Choroid plexus epithelial cell (primary cell): ENCODE measurements at regions not wholly inside any gene's neighbourhood (a gene's known extent, or its start where the extent isn't known, plus 50 kb on each side); places are given as distances from the start of the nearest gene placed in this dataset.

Experiments
- DNase-seq: peaks from one replicate; pipeline ENCODE4 v3.0.0-alpha.2; 2010; ENCODE audit warnings: low read depth
- H3K4me3 ChIP-seq: 2 replicates; pipeline ENCODE4 v1.5.1; 2011; ENCODE audit warnings: low read depth, mild to moderate bottlenecking, control low read depth, low read length, moderate library complexity
- CTCF ChIP-seq: conservative IDR thresholded peaks from 2 replicates; pipeline ENCODE4 v1.5.1; 2011; ENCODE audit warnings: low read depth, mild to moderate bottlenecking, control low read depth, inconsistent platforms, low read length, moderate library complexity

- DNase-seq = no peak
- H3K4me3 ChIP-seq = no peak overlapping the region
- TF ChIP-seq CTCF = no peak
Measured at GRCh38 chr18:55739488-55739887, 151.5 kb upstream of the TCF4 start.

- no peak for TF ChIP-seq CTCF
- no peak overlapping the region for H3K4me3 ChIP-seq
- no peak for DNase-seq
Measured at GRCh38 chr18:55738483-55739114, 150.6 kb upstream of the TCF4 start.

- no peak for DNase-seq
- no peak overlapping the region for H3K4me3 ChIP-seq
- TF ChIP-seq CTCF = no peak
Measured at GRCh38 chr18:55737781-55738468, 149.9 kb upstream of the TCF4 start.

DNA sequence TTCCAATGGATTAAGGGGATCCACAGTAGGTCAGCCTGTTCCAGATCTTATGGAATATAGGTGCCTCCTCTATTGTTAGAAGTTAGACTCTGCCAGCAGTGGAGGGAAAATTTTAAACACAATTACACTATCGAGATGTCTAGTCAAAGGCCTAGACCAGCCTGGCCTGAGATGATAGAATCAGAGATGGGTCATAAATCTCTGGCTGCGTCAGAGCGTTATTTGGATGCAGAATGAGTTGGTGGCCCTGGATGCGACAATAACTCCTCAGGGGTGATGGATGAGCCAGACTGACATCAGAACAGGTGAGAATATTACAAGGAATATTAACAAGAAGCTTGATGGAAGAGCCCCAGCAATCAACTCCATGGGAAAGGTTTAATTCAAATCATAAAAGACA is 149.3 kb upstream of the TCF4 start:
- H3K4me3 ChIP-seq = no peak overlapping the region
- no peak for DNase-seq
- TF ChIP-seq CTCF = no peak

DNA sequence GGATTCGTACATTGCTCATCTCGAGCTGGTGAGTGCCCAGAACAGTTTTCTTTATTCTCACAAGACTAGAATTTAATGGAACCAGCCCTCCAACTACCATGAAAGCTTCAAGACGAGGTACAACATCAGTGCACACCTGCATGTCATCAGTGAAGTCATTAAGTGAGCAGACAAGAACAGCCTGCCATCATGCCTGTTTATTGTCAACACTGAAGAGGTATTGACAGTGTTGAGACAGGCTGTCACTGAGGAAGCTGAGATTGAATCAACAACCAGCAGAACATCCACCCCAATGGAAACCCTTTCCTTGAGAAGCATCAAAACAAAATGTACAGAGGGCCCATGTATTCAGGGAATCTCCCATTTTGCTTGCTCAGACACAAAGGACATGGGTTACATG is 148.0 kb upstream of the TCF4 start:
- no peak for DNase-seq
- H3K4me3 ChIP-seq = no peak overlapping the region
- TF ChIP-seq CTCF = no peak

GRCh38 chr18:55735199-55735855 is 147.3 kb upstream of the TCF4 start:
- no peak for TF ChIP-seq CTCF
- no peak for DNase-seq
- H3K4me3 ChIP-seq = no peak overlapping the region
